ENCODE measurements at regions not wholly inside any gene's neighbourhood (a gene's known extent, or its start where the extent isn't known, plus 50 kb on each side); places are given as distances from the start of the nearest gene placed in this dataset.
"Not testable (repeated sequence)": the region's sequence is repeated elsewhere in the genome, so short reads cannot be mapped to it uniquely, and the experiment has no call there.

GRCh38 chr7:29723599-29723998 lies 82.7 kb upstream of the WIPF3 start:
- no peak for TF ChIP-seq CTCF (IDR thresholded peaks at IDR 0.05; ENCODE audit: control insufficient read depth, insufficient read depth, low read depth, low read length, missing control alignments)
- H3K4me3 ChIP-seq (ENCODE audit: control insufficient read depth, low read depth, low read length), result no peak overlapping the region
- no peak for DNase-seq (ENCODE audit: low read depth)

- not testable (repeated sequence) for H3K4me3 ChIP-seq (ENCODE audit: control insufficient read depth, low read depth, low read length); DNase-seq (ENCODE audit: low read depth)
Measured at GRCh38 chr7:29729534-29730165, 76.7 kb upstream of the WIPF3 start.

- H3K4me3 ChIP-seq (ENCODE audit: control insufficient read depth, low read depth, low read length), result no peak overlapping the region
- no peak for DNase-seq (ENCODE audit: low read depth)
- no peak for TF ChIP-seq CTCF (IDR thresholded peaks at IDR 0.05; ENCODE audit: control insufficient read depth, insufficient read depth, low read depth, low read length, missing control alignments)
Measured at GRCh38 chr7:29734246-29734731, 72.0 kb upstream of the WIPF3 start.

- DNase-seq (ENCODE audit: low read depth); H3K4me3 ChIP-seq (ENCODE audit: control insufficient read depth, low read depth, low read length): not testable (repeated sequence)
Measured at GRCh38 chr7:29747645-29748245, 58.6 kb upstream of the WIPF3 start.

GRCh38 chr7:29748286-29749099 lies 57.8 kb upstream of the WIPF3 start:
- peak; percentile 50 for TF ChIP-seq CTCF (IDR thresholded peaks at IDR 0.05; ENCODE audit: control insufficient read depth, insufficient read depth, low read depth, low read length, missing control alignments)
- no peak overlapping the region for H3K4me3 ChIP-seq (ENCODE audit: control insufficient read depth, low read depth, low read length)
- DNase-seq (ENCODE audit: low read depth), result peak; percentile 3

GRCh38 chr7:29749701-29750321 lies 56.5 kb upstream of the WIPF3 start:
- TF ChIP-seq CTCF (IDR thresholded peaks at IDR 0.05; ENCODE audit: control insufficient read depth, insufficient read depth, low read depth, low read length, missing control alignments), result no peak
- no peak for DNase-seq (ENCODE audit: low read depth)

GRCh38 chr7:29750373-29750940 lies 55.9 kb upstream of the WIPF3 start:
- DNase-seq (ENCODE audit: low read depth); H3K4me3 ChIP-seq (ENCODE audit: control insufficient read depth, low read depth, low read length): not testable (repeated sequence)

More at GRCh38 chr7:29749701-29750321, 56.5 kb upstream of the WIPF3 start:
- no peak overlapping the region for H3K4me3 ChIP-seq (ENCODE audit: control insufficient read depth, low read depth, low read length)

- not testable (repeated sequence) for DNase-seq (ENCODE audit: low read depth); H3K4me3 ChIP-seq (ENCODE audit: control insufficient read depth, low read depth, low read length)
Measured at GRCh38 chr7:29751012-29751411, 55.3 kb upstream of the WIPF3 start.

Data from AG09309 (cell line).